SK-N-SH (cell line): ENCODE measurements at regions not wholly inside any gene's neighbourhood (a gene's known extent, or its start where the extent isn't known, plus 50 kb on each side); places are given as distances from the start of the nearest gene placed in this dataset.

Experiments used
- CTCF ChIA-PET: fragments of 300-600, 350-600 bp; formaldehyde crosslinking; extraction: SDS; loops from one replicate; lab custom pipeline; 2021; lab: Yijun Ruan, JAX
- POLR2A ChIA-PET: fragments of 350-600 bp; sonication (Branson Sonifier 250); formaldehyde crosslinking; extraction: SDS; loops from one replicate; lab custom pipeline; 2020; ENCODE audit warnings: antibody characterized with exemption, inconsistent platforms; lab: Yijun Ruan, JAX
- DNase-seq: peaks from one replicate; pipeline ENCODE4 v3.0.0; 2012
- H2AFZ ChIP-seq: fragments of 200-600 bp; sonication (generic); 2 replicates; pipeline ENCODE4 v1.8.1; 2016; ENCODE audit warnings: antibody characterized with exemption, mild to moderate bottlenecking, low read depth
- H3F3A ChIP-seq: fragments of 200-600 bp; sonication (generic); replicated peaks from 2 replicates; pipeline ENCODE3; 2016; ENCODE audit warnings: antibody characterized with exemption, mild to moderate bottlenecking; ENCODE audit not compliant: insufficient read depth
- H3K27ac ChIP-seq, 2 experiments: fragments of 200-500 bp in 1 of 2; fragments of 200-600 bp in 1 of 2; sonication (Bioruptor generic) in 1 of 2; sonication (generic), shearing (Covaris generic) in 1 of 2; 2 replicates each; pipeline versions ENCODE4 v1.5.1 to v1.6.1; 2014 to 2016; ENCODE audit warnings: low read depth in 2 of 2, inconsistent platforms in 1 of 2, low read length in 1 of 2, mild to moderate bottlenecking in 1 of 2, mixed read lengths in 1 of 2
- H3K27me3 ChIP-seq: fragments of 200-600 bp; sonication (generic), shearing (Covaris generic); 2 replicates; pipeline ENCODE4 v1.6.1; 2016; ENCODE audit warnings: mixed run types; ENCODE audit not compliant: insufficient read depth
- H3K36me3 ChIP-seq, 2 experiments: fragments of 200-500 bp in 1 of 2; fragments of 200-600 bp in 1 of 2; sonication (Bioruptor generic) in 1 of 2; sonication (generic) in 1 of 2; replicated peaks in 1 of 2; 2 replicates each; pipeline versions ENCODE3 to v1.5.1; 2014 to 2016; ENCODE audit warnings: low read length in 1 of 2, mild to moderate bottlenecking in 1 of 2; ENCODE audit not compliant: insufficient read depth in 2 of 2, control insufficient read depth in 1 of 2
- H3K4me1 ChIP-seq, 2 experiments: fragments of 200-500 bp in 1 of 2; fragments of 200-600 bp in 1 of 2; sonication (Bioruptor generic) in 1 of 2; sonication (generic), shearing (Covaris generic) in 1 of 2; 2 replicates each; pipeline versions ENCODE4 v1.5.1 to v1.6.1; 2014 to 2016; ENCODE audit warnings: low read depth in 1 of 2, low read length in 1 of 2, mixed run types in 1 of 2; ENCODE audit not compliant: insufficient read depth in 2 of 2, control insufficient read depth in 1 of 2
- H3K4me2 ChIP-seq: fragments of 200-600 bp; sonication (generic), shearing (Covaris generic); 2 replicates; pipeline ENCODE4 v1.6.1; 2017; ENCODE audit warnings: mixed run types
- H3K4me3 ChIP-seq, 2 experiments: fragments of 200-500 bp in 1 of 2; fragments of 200-600 bp in 1 of 2; sonication (Bioruptor generic) in 1 of 2; sonication (generic), shearing (Covaris generic) in 1 of 2; 2 replicates each; pipeline versions ENCODE4 v1.5.1 to v1.8.1; 2014 to 2016; ENCODE audit warnings: low read depth in 2 of 2, inconsistent platforms in 1 of 2, low read length in 1 of 2, mild to moderate bottlenecking in 1 of 2, mixed read lengths in 1 of 2, moderate library complexity in 1 of 2
- H3K79me2 ChIP-seq: fragments of 200-600 bp; sonication (generic); 2 replicates; pipeline ENCODE4 v1.8.1; 2017; ENCODE audit warnings: mild to moderate bottlenecking; ENCODE audit not compliant: insufficient read depth
- H3K9ac ChIP-seq: fragments of 200-600 bp; sonication (generic); 2 replicates; pipeline ENCODE4 v1.6.1; 2017; ENCODE audit warnings: mixed run types
- H3K9me2 ChIP-seq: fragments of 200-600 bp; sonication (generic); 2 replicates; pipeline ENCODE4 v1.6.1; 2017; ENCODE audit warnings: mixed run types
- H3K9me3 ChIP-seq: fragments of 200-600 bp; sonication (generic); 2 replicates; pipeline ENCODE4 v1.6.1; 2017; ENCODE audit warnings: mixed run types, mild to moderate bottlenecking, moderate library complexity
- H4K20me1 ChIP-seq: fragments of 200-600 bp; sonication (generic); 2 replicates; pipeline ENCODE4 v1.6.1; 2017; ENCODE audit warnings: mild to moderate bottlenecking, mixed run types; ENCODE audit not compliant: insufficient read depth
- EP300 ChIP-seq, 2 experiments: IDR thresholded peaks; 2 replicates each; pipeline versions ENCODE4 v1.4.0 to v1.6.1; 2012; ENCODE audit warnings: borderline replicate concordance in 1 of 2, low read depth in 1 of 2, low read length in 1 of 2
- FOXJ3 ChIP-seq: sonication (generic); formaldehyde crosslinking; IDR thresholded peaks from 2 replicates; pipeline ENCODE4 v1.5.1; 2020; ENCODE audit warnings: mild to moderate bottlenecking, missing genetic modification reagents
- GABPA ChIP-seq: IDR thresholded peaks from 2 replicates; pipeline ENCODE4 v1.4.0; 2012; ENCODE audit warnings: low read depth, mild to moderate bottlenecking
- GATA2 ChIP-seq: sonication (generic); formaldehyde crosslinking; IDR thresholded peaks from 2 replicates; pipeline ENCODE4 v1.5.0; 2020; ENCODE audit warnings: mild to moderate bottlenecking, missing genetic modification reagents
- IRF3 ChIP-seq: fragments of 150-350 bp; IDR thresholded peaks from 2 replicates; pipeline ENCODE4 v1.6.1; 2016; ENCODE audit warnings: mild to moderate bottlenecking, low read depth, low read length
- MAX ChIP-seq: IDR thresholded peaks from 2 replicates; pipeline ENCODE4 v1.4.0; 2012; ENCODE audit warnings: low read depth
- MEF2A ChIP-seq: IDR thresholded peaks from 2 replicates; pipeline ENCODE4 v1.4.0; 2012; ENCODE audit warnings: low read depth, borderline replicate concordance
- MXI1 ChIP-seq: IDR thresholded peaks from 2 replicates; pipeline ENCODE4 v1.6.1; 2012; ENCODE audit warnings: mild to moderate bottlenecking, low read depth, low read length, improper control_type of control experiment
- NFIC ChIP-seq: IDR thresholded peaks from 2 replicates; pipeline ENCODE4 v1.4.0; 2012; ENCODE audit warnings: borderline replicate concordance
- PBX3 ChIP-seq: IDR thresholded peaks from 2 replicates; pipeline ENCODE4; 2012
- SIN3A ChIP-seq: IDR thresholded peaks from 2 replicates; pipeline ENCODE4 v1.6.1; 2012; ENCODE audit warnings: low read depth, mild to moderate bottlenecking, low read length, moderate library complexity, borderline replicate concordance
- SMC3 ChIP-seq: IDR thresholded peaks from 2 replicates; pipeline ENCODE4 v1.6.1; 2012; ENCODE audit warnings: low read depth, low read length, improper control_type of control experiment
- TAF1 ChIP-seq: IDR thresholded peaks from 2 replicates; pipeline ENCODE4 v1.6.1; 2012; ENCODE audit warnings: low read depth, mild to moderate bottlenecking, low read length, moderate library complexity, borderline replicate concordance
- TCF12 ChIP-seq: IDR thresholded peaks from 2 replicates; pipeline ENCODE4 v1.4.0; 2012
- TEAD4 ChIP-seq: IDR thresholded peaks from 2 replicates; pipeline ENCODE4 v1.4.0; 2012; ENCODE audit warnings: mild to moderate bottlenecking, borderline replicate concordance; ENCODE audit not compliant: insufficient read depth
- USF1 ChIP-seq: IDR thresholded peaks from 2 replicates; pipeline ENCODE4 v1.4.0; 2012; ENCODE audit warnings: low read depth, borderline replicate concordance
- YY1 ChIP-seq: IDR thresholded peaks from 2 replicates; pipeline ENCODE4 v1.4.0; 2012; ENCODE audit warnings: low read depth, mild to moderate bottlenecking
- ZBTB33 ChIP-seq: IDR thresholded peaks from 2 replicates; pipeline ENCODE4 v1.4.0; 2012; ENCODE audit warnings: low read depth, borderline replicate concordance
- whole genome bisulfite sequencing: methylation state at CpG from one replicate; pipeline ENCODE4 v1.1.6; 2017; ENCODE audit warnings: low lambda C conversion rate; 5-methylcytosine and 5-hydroxymethylcytosine counted together

GRCh38 chr4:188682321-188682720 is 543.1 kb downstream of the TRIML1 start:
- Histone ChIP-seq H3K27ac (no peak overlapping the region), H3K9me2 (no peaks in the 10 kb centered on the region), H3K4me2 (no peak overlapping the region), H2AFZ (no peak overlapping the region), H3K4me3 (no peak overlapping the region), H3K4me1 (no peaks in the 10 kb centered on the region), H3K27me3 (no peaks in the 10 kb centered on the region), H3K9ac (no peak overlapping the region), H3K79me2 (no peaks in the 10 kb centered on the region), H4K20me1 (no peaks in the 10 kb centered on the region), H3K36me3 (no peaks in the 10 kb centered on the region), H3F3A (no peaks in the 10 kb centered on the region), H3K9me3 (no peaks in the 10 kb centered on the region)
- no peak for TF ChIP-seq SMC3
- no peak for TF ChIP-seq GATA2 (CRISPR knock-in tag)
- TF ChIP-seq GABPA, result no peak
- no peak for TF ChIP-seq YY1
- no peak for TF ChIP-seq PBX3
- no peak for TF ChIP-seq TEAD4
- TF ChIP-seq TAF1, result no peak
- TF ChIP-seq MXI1, result no peak
- no peak for TF ChIP-seq EP300 (IDR thresholded peaks at IDR 0.05; ENCODE audit: borderline replicate concordance in 1 of 2, low read depth in 1 of 2, low read length in 1 of 2)
- TF ChIP-seq NFIC, result no peak
- no peak for TF ChIP-seq SIN3A
- TF ChIP-seq IRF3, result no peak
- TF ChIP-seq TCF12, result no peak
- TF ChIP-seq MEF2A, result no peak
- TF ChIP-seq MAX, result no peak
- 12% methylated on average over 2 of the region's 2 CpGs for WGBS
- ChIA-PET POLR2A (no interaction called here), CTCF (no interaction called here)
- no peak for DNase-seq

GRCh38 chr4:188683571-188683970 is 544.3 kb downstream of the TRIML1 start:
- no peaks in the 10 kb centered on the region for H3K27me3 ChIP-seq
- no peak overlapping the region for H3K4me2 ChIP-seq
- H2AFZ ChIP-seq, result no peak overlapping the region
- no peaks in the 10 kb centered on the region for H3K36me3 ChIP-seq
- CTCF ChIA-PET, result no interaction called here
- H3K4me3 ChIP-seq, result no peak overlapping the region
- no peaks in the 10 kb centered on the region for H3K79me2 ChIP-seq
- no peak for DNase-seq
- no peaks in the 10 kb centered on the region for H3K9me2 ChIP-seq
- no peak overlapping the region for H3K9ac ChIP-seq
- no peaks in the 10 kb centered on the region for H3F3A ChIP-seq
- no peaks in the 10 kb centered on the region for H3K9me3 ChIP-seq
- POLR2A ChIA-PET, result no interaction called here
- no peaks in the 10 kb centered on the region for H3K4me1 ChIP-seq
- WGBS, result 23% methylated on average over 2 of the region's 2 CpGs
- H4K20me1 ChIP-seq, result no peaks in the 10 kb centered on the region
- H3K27ac ChIP-seq, result no peak overlapping the region
- TF ChIP-seq USF1 (no peak), TCF12 (no peak), PBX3 (no peak), ZBTB33 (no peak), FOXJ3 (CRISPR knock-in tag) (no peak), SMC3 (no peak), IRF3 (no peak), YY1 (no peak), NFIC (no peak)
